Mucosa of descending colon (tissue), 3 donors: ENCODE measurements at regions not wholly inside any gene's neighbourhood (a gene's known extent, or its start where the extent isn't known, plus 50 kb on each side); places are given as distances from the start of the nearest gene placed in this dataset.
"Not testable (repeated sequence)": the region's sequence is repeated elsewhere in the genome, so short reads cannot be mapped to it uniquely, and the experiment has no call there.

ENCODE experiments used
- ATAC-seq: fragments of 200-7000 bp; cut with Tn5 transposase; one replicate; pipeline ENCODE4 v1.9.1; 2020; ENCODE audit warnings: mild to moderate bottlenecking, moderate library complexity
- DNase-seq, 3 donors: peaks; one replicate each; pipeline ENCODE4 v3.0.0-alpha.2; 2020
- H3K36me3 ChIP-seq: fragments of 200-600 bp; one replicate; pipeline ENCODE4 v1.8.0; 2021; ENCODE audit warnings: low read depth, mild to moderate bottlenecking
- H3K4me1 ChIP-seq: fragments of 200-600 bp; one replicate; pipeline ENCODE4 v1.8.0; 2021; ENCODE audit warnings: low read depth, mild to moderate bottlenecking
- H3K4me3 ChIP-seq: fragments of 200-600 bp; one replicate; pipeline ENCODE4 v1.8.0; 2021; ENCODE audit warnings: mild to moderate bottlenecking
- H3K9me3 ChIP-seq: fragments of 200-600 bp; one replicate; pipeline ENCODE4 v1.8.0; 2021; ENCODE audit warnings: mild to moderate bottlenecking
- intact Hi-C, 2 donors: fragments of 100-400 bp; cut with DNase I in 1 of 2; cut with micrococcal nuclease in 1 of 2; formaldehyde crosslinking; loops; one replicate each; pipeline versions ENCODE4 v1.11.0 to v1.11.1; 2022; cut with DNase I, micrococcal nuclease
- TF ChIP-seq, protein P1 (sequence below): fragments of 200-600 bp; IDR thresholded peaks from one replicate; pipeline ENCODE4 v1.8.0; 2022; ENCODE audit warnings: antibody characterized with exemption, mild to moderate bottlenecking
- donor health status: DM: no; HTN: no; CAD: no; lungs with moderate emphysema.
- donor health status: DM: no; HTN: no; CAD: no.
- donor health status: DM: no; HTN: yes; CAD: no.

DNA sequence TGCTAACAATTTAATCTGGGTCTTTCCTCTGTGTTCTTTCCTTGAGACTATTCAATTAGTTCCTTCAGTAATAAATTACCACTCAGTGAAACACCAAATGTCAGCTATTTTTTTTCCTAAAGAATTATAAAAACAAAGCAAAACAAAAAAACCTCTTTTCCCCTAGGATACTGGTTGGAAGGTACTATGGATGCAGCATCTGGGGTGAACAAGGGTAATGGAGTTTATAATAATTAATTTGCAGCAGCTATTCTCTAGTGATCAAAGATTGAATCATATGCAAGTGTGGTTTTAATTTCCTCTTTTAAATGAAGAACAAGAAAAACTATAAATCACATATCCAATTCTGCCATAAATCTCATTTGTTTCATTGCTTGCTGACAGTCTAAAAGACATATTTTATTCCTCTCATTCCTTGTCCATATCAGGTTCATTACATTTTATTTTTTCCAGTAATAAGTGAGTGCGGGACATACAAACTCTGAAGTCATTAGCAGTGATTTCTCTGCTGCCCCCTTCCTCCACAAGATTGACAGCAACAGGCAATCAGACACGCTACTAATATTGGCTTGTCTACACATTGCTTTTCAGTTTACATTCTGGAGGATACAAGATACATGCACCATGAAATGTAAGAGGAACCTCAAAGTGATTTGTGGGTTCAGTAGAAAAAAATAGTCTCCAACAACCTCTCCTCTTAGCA is 1093.4 kb upstream of the SLIT2 start:
- no peak overlapping the region for H3K4me3 ChIP-seq
- DNase-seq (no peak), ATAC-seq (no peak)
- TF ChIP-seq, protein P1, sequence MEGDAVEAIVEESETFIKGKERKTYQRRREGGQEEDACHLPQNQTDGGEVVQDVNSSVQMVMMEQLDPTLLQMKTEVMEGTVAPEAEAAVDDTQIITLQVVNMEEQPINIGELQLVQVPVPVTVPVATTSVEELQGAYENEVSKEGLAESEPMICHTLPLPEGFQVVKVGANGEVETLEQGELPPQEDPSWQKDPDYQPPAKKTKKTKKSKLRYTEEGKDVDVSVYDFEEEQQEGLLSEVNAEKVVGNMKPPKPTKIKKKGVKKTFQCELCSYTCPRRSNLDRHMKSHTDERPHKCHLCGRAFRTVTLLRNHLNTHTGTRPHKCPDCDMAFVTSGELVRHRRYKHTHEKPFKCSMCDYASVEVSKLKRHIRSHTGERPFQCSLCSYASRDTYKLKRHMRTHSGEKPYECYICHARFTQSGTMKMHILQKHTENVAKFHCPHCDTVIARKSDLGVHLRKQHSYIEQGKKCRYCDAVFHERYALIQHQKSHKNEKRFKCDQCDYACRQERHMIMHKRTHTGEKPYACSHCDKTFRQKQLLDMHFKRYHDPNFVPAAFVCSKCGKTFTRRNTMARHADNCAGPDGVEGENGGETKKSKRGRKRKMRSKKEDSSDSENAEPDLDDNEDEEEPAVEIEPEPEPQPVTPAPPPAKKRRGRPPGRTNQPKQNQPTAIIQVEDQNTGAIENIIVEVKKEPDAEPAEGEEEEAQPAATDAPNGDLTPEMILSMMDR = no peak
- intact Hi-C loops = no loop called here
- no peaks in the 10 kb centered on the region for H3K36me3 ChIP-seq
- H3K4me1 ChIP-seq = no peaks in the 10 kb centered on the region
- peaks cover 16% of the 10 kb centered on the region for H3K9me3 ChIP-seq

DNA sequence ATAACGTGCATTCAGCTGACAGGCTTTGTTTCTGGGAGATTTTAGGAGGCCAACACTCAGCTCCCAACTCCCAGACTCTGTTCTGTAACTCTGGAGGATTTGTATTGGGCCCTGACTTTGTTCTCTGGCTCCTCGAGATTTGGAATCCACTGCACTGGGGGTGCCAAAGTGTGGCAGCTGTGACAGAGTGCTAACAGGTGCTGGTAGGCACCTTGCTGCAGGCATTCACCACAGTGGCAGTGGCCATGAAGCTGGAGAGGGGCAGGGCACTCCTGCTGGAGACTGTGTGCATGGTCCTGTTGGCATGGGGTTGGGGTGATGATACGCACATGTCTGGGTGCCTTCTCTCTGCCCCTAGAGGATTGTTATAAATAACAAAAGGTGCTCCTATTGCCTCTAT is 1094.9 kb upstream of the SLIT2 start:
- Histone ChIP-seq H3K9me3 (peaks cover 16% of the 10 kb centered on the region), H3K4me3 (no peak overlapping the region), H3K4me1 (no peaks in the 10 kb centered on the region), H3K36me3 (no peaks in the 10 kb centered on the region)
- intact Hi-C loops = no loop called here
- TF ChIP-seq, protein P1 = no peak
- no peak for DNase-seq
- ATAC-seq = no peak

DNA sequence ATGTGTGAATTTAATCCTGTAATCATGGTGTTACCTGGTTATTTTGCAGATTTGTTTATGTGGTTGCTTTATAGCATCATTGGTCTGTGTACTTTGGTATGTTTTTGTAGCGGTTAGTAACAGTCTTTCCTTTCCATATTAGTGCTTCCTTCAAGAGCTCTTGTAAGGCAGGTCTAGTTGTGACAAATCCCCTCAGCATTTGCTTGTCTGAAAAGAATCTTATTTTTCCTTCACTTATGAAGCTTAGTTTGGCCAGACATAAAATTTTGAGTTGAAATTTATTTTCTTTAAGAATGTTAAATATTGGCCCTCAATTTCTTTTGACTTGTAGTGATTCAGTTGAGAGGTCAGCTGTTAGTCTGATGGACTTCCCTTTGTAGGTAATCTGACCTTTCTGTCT is 1096.1 kb upstream of the SLIT2 start:
- ATAC-seq (no peak), DNase-seq (no peak)
- H3K9me3 ChIP-seq = peaks cover 16% of the 10 kb centered on the region
- H3K4me3 ChIP-seq = no peak overlapping the region
- intact Hi-C loops = no loop called here
- no peaks in the 10 kb centered on the region for H3K4me1 ChIP-seq
- no peaks in the 10 kb centered on the region for H3K36me3 ChIP-seq
- TF ChIP-seq, protein P1 = no peak

DNA sequence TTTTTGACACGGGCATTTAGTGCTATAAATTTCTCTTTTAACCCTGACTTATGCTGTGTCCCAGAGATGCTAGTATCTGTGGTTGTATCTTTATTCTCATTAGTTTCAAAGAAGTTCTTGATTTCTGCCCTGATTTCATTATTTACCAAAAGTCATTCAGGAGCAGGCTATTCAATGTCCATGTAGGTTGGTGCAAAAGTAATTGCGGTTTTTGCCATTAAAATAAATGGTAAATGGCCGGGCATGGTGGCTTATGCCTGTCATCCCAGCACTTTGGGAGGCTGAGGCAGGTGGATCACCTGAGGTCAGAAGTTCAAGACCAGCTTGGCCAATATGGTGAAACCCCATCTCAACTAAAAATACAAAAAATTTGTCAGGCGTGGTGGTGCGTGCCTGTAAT is 1097.4 kb upstream of the SLIT2 start:
- H3K4me1 ChIP-seq, DNase-seq, H3K4me3 ChIP-seq, H3K36me3 ChIP-seq, ATAC-seq, intact Hi-C loops: not testable (repeated sequence)
- H3K9me3 ChIP-seq = peaks cover 16% of the 10 kb centered on the region

DNA sequence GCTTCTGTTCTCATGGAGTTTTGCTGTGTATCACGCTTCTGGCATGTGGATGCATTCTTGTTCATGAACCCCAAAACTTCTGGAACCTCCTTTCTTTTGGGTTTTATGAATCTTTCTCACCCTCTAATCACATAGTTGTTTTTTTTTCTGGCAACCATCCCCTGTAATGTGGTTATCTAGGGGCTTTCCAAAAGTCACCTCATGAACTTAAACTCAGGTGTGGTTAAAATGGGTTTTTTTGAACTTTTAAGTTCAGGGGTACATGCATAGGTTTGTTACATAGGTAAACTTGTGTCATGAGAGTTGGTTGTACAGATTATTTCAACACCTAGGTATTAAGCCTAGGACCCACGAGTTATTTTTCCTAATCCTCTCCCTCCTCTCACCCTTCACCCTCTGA is 1099.4 kb upstream of the SLIT2 start:
- DNase-seq (no peak), ATAC-seq (no peak)
- TF ChIP-seq, protein P1 = no peak
- no peaks in the 10 kb centered on the region for H3K36me3 ChIP-seq
- intact Hi-C loops = no loop called here
- H3K4me1 ChIP-seq = no peaks in the 10 kb centered on the region
- H3K4me3 ChIP-seq = no peak overlapping the region
- H3K9me3 ChIP-seq = peaks cover 16% of the 10 kb centered on the region

DNA sequence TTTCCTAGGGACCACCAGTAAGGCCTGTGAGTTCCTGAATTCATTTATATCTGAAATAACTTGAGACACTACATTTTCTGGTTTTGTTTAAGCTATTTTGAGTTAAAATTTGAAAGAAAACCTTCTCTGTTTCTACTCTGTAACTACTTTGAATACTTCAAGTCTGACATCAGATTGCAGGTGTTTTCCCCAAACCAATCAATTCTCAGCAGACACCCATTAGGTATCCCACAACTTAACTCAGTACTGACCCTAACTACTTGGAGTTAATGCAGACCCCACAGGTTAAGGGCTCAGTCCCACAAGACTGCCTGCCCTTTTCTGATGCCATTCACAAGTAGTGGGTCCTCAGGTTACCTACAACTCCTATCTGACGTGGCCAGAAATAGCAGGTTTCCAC is 1100.0 kb upstream of the SLIT2 start:
- Histone ChIP-seq H3K4me1 (no peaks in the 10 kb centered on the region), H3K9me3 (peaks cover 16% of the 10 kb centered on the region), H3K36me3 (no peaks in the 10 kb centered on the region), H3K4me3 (no peak overlapping the region)
- no peak for ATAC-seq
- TF ChIP-seq, protein P1 = no peak
- intact Hi-C loops = no loop called here
- no peak for DNase-seq
